NCI-H1417 treated with DMSO at 0.1 percent for 48 hours (cell line): ENCODE measurements at regions not wholly inside any gene's neighbourhood (a gene's known extent, or its start where the extent isn't known, plus 50 kb on each side); places are given as distances from the start of the nearest gene placed in this dataset.
"Not testable (repeated sequence)": the region's sequence is repeated elsewhere in the genome, so short reads cannot be mapped to it uniquely, and the experiment has no call there.

Experiments used
- DNase-seq: peaks from one replicate; lab custom pipeline; 2025; lab: John Stamatoyannopoulos, UW

- DNase-seq: peak; percentile 19
Measured at GRCh38 chr6:19892260-19892659, 55.1 kb downstream of the ID4 start.

GRCh38 chr6:19895866-19896692 is 58.9 kb downstream of the ID4 start:
- DNase-seq: no peak

- no peak for DNase-seq
Measured at GRCh38 chr6:19896693-19897010, 59.5 kb downstream of the ID4 start.

- no peak for DNase-seq
Measured at GRCh38 chr6:19898141-19898740, 61.1 kb downstream of the ID4 start.

GRCh38 chr6:19902201-19902600 is 65.0 kb downstream of the ID4 start:
- DNase-seq: no peak

GRCh38 chr6:19904408-19904807 is 67.2 kb downstream of the ID4 start:
- not testable (repeated sequence) for DNase-seq

GRCh38 chr6:19905584-19905983 is 68.4 kb downstream of the ID4 start:
- no peak for DNase-seq

- no peak for DNase-seq
Measured at GRCh38 chr6:19906171-19906570, 69.0 kb downstream of the ID4 start.

- DNase-seq: no peak
Measured at GRCh38 chr6:19911223-19911622, 74.1 kb downstream of the ID4 start.

GRCh38 chr6:19918436-19918835 is 81.3 kb downstream of the ID4 start:
- DNase-seq: no peak

GRCh38 chr6:19921786-19922185 is 84.6 kb downstream of the ID4 start:
- DNase-seq: no peak

GRCh38 chr6:19925533-19925932 is 88.4 kb downstream of the ID4 start:
- no peak for DNase-seq

- no peak for DNase-seq
Measured at GRCh38 chr6:19928461-19928860, 91.3 kb downstream of the ID4 start.

GRCh38 chr6:19929312-19929711 is 92.1 kb downstream of the ID4 start:
- no peak for DNase-seq

- DNase-seq: no peak
Measured at GRCh38 chr6:19934996-19935591, 97.9 kb downstream of the ID4 start.

GRCh38 chr6:19939321-19939720 is 102.2 kb downstream of the ID4 start:
- not testable (repeated sequence) for DNase-seq

GRCh38 chr6:19939926-19940325 is 102.8 kb downstream of the ID4 start:
- not testable (repeated sequence) for DNase-seq

- DNase-seq: no peak
Measured at GRCh38 chr6:19943042-19943441, 105.9 kb downstream of the ID4 start.

- no peak for DNase-seq
Measured at GRCh38 chr6:19945843-19946358, 108.7 kb downstream of the ID4 start.

- DNase-seq: no peak
Measured at GRCh38 chr6:19949155-19949554, 112.0 kb downstream of the ID4 start.

GRCh38 chr6:19964115-19964514 is 126.9 kb downstream of the ID4 start:
- DNase-seq: no peak

GRCh38 chr6:19968201-19968600 is 131.0 kb downstream of the ID4 start:
- DNase-seq: no peak

GRCh38 chr6:19972221-19972620 is 135.1 kb downstream of the ID4 start:
- DNase-seq: no peak
